Activated T-helper 17 cell treated with anti-CD3 and anti-CD28 coated beads, Interleukin-2, amount 50 U/mL, for 72 hours (primary cell): ENCODE measurements at regions not wholly inside any gene's neighbourhood (a gene's known extent, or its start where the extent isn't known, plus 50 kb on each side); places are given as distances from the start of the nearest gene placed in this dataset.
"Not testable (repeated sequence)": the region's sequence is repeated elsewhere in the genome, so short reads cannot be mapped to it uniquely, and the experiment has no call there.

Source experiments
- ATAC-seq: fragments of 150-1000 bp; cut with Tn5 transposase; replicated peaks from 2 replicates; pipeline ENCODE4 v1.10.0; 2021; ENCODE audit warnings: mild to moderate bottlenecking, moderate library complexity
- H3K27ac Mint-ChIP-seq: one replicate; pipeline ENCODE4 v1.8.0; 2022; ENCODE audit warnings: mixed read lengths
- H3K27me3 Mint-ChIP-seq: one replicate; pipeline ENCODE4 v1.8.0; 2022; ENCODE audit warnings: mixed read lengths
- H3K36me3 Mint-ChIP-seq: one replicate; pipeline ENCODE4 v1.8.0; 2022; ENCODE audit warnings: low read depth, mild to moderate bottlenecking, mixed read lengths
- H3K4me1 Mint-ChIP-seq: one replicate; pipeline ENCODE4 v1.8.0; 2022; ENCODE audit warnings: mixed read lengths
- H3K4me3 Mint-ChIP-seq: one replicate; pipeline ENCODE4 v1.8.0; 2022; ENCODE audit warnings: mild to moderate bottlenecking, mixed read lengths
- H3K9me3 Mint-ChIP-seq: one replicate; pipeline ENCODE4 v1.8.0; 2022; ENCODE audit warnings: mixed read lengths

GRCh38 chr3:128543570-128544174 lies 50.7 kb upstream of the GATA2 start:
- not testable (repeated sequence) for H3K36me3 Mint-ChIP-seq, H3K4me1 Mint-ChIP-seq, H3K4me3 Mint-ChIP-seq, H3K9me3 Mint-ChIP-seq, ATAC-seq, H3K27ac Mint-ChIP-seq
- H3K27me3 Mint-ChIP-seq: peaks cover 31% of the 10 kb centered on the region
